H9 (cell line): ENCODE measurements at regions not wholly inside any gene's neighbourhood (a gene's known extent, or its start where the extent isn't known, plus 50 kb on each side); places are given as distances from the start of the nearest gene placed in this dataset.

Experiments
- DNase-seq: peaks from one replicate; pipeline ENCODE4 v3.0.0-alpha.2; 2017
- H2AFZ ChIP-seq: one replicate; pipeline ENCODE4 v1.6.1; 2013; ENCODE audit warnings: mild to moderate bottlenecking, low read length, control low read depth, moderate library complexity
- H2AK5ac ChIP-seq: 2 replicates; pipeline ENCODE4 v1.6.1; 2013; ENCODE audit warnings: low read length, control low read depth, mixed read lengths; ENCODE audit not compliant: insufficient read length
- H2BK120ac ChIP-seq: one replicate; pipeline ENCODE4 v1.6.1; 2013; ENCODE audit warnings: low read depth, mild to moderate bottlenecking, low read length, control low read depth, inconsistent platforms; ENCODE audit not compliant: poor library complexity, severe bottlenecking
- H2BK12ac ChIP-seq: 2 replicates; pipeline ENCODE4 v1.6.1; 2013; ENCODE audit warnings: low read length, control low read depth, mixed read lengths, low read depth; ENCODE audit not compliant: insufficient read length
- H2BK15ac ChIP-seq: 2 replicates; pipeline ENCODE4 v1.6.1; 2013; ENCODE audit warnings: low read depth, low read length, control low read depth
- H2BK20ac ChIP-seq: one replicate; pipeline ENCODE4 v1.6.1; 2013; ENCODE audit warnings: low read depth, mild to moderate bottlenecking, low read length, control low read depth, inconsistent platforms; ENCODE audit not compliant: poor library complexity, severe bottlenecking
- H2BK5ac ChIP-seq: 2 replicates; pipeline ENCODE4 v1.6.1; 2013; ENCODE audit warnings: low read length, control low read depth, mixed read lengths; ENCODE audit not compliant: insufficient read length
- H3K14ac ChIP-seq: 2 replicates; pipeline ENCODE4 v1.6.1; 2013; ENCODE audit warnings: low read length, control low read depth; ENCODE audit not compliant: insufficient read depth
- H3K18ac ChIP-seq: 2 replicates; pipeline ENCODE4 v1.6.1; 2013; ENCODE audit warnings: low read depth, mild to moderate bottlenecking, mixed read lengths, low read length, control low read depth; ENCODE audit not compliant: insufficient read length
- H3K23ac ChIP-seq: 2 replicates; pipeline ENCODE4 v1.6.1; 2013; ENCODE audit warnings: low read length, control low read depth, mixed read lengths, low read depth; ENCODE audit not compliant: insufficient read length
- H3K23me2 ChIP-seq: 2 replicates; pipeline ENCODE4 v1.6.1; 2013; ENCODE audit warnings: low read depth, mild to moderate bottlenecking, mixed read lengths, low read length, control low read depth; ENCODE audit not compliant: insufficient read length, poor library complexity, severe bottlenecking
- H3K27ac ChIP-seq: 2 replicates; pipeline ENCODE4 v1.5.1; 2013; ENCODE audit warnings: low read length, control low read depth, mixed read lengths, low read depth; ENCODE audit not compliant: insufficient read length
- H3K27me3 ChIP-seq: 2 replicates; pipeline ENCODE4 v1.6.1; 2013; ENCODE audit warnings: low read length, control low read depth, inconsistent platforms; ENCODE audit not compliant: insufficient read depth
- H3K4ac ChIP-seq: 2 replicates; pipeline ENCODE4 v1.6.1; 2013; ENCODE audit warnings: low read depth, mild to moderate bottlenecking, control low read depth, inconsistent platforms, low read length, moderate library complexity
- H3K4me1 ChIP-seq: 2 replicates; pipeline ENCODE4 v1.6.1; 2013; ENCODE audit warnings: low read length, control low read depth, inconsistent platforms; ENCODE audit not compliant: insufficient read depth
- H3K4me2 ChIP-seq: 2 replicates; pipeline ENCODE4 v1.6.1; 2013; ENCODE audit warnings: low read length, control low read depth, mixed read lengths; ENCODE audit not compliant: insufficient read length, insufficient read depth
- H3K56ac ChIP-seq: 2 replicates; pipeline ENCODE4 v1.6.1; 2013; ENCODE audit warnings: low read depth, mild to moderate bottlenecking, mixed read lengths, low read length, control low read depth; ENCODE audit not compliant: insufficient read length
- H3K79me1 ChIP-seq: 2 replicates; pipeline ENCODE4 v1.6.1; 2013; ENCODE audit warnings: low read depth, mild to moderate bottlenecking, moderate library complexity, low read length, control low read depth, inconsistent platforms; ENCODE audit not compliant: insufficient read depth, poor library complexity, severe bottlenecking
- H3K79me2 ChIP-seq: 2 replicates; pipeline ENCODE4 v1.6.1; 2013; ENCODE audit warnings: low read length, control low read depth, inconsistent platforms; ENCODE audit not compliant: insufficient read depth
- H3K9ac ChIP-seq: 2 replicates; pipeline ENCODE4 v1.6.1; 2013; ENCODE audit warnings: low read length, control low read depth, mixed read lengths; ENCODE audit not compliant: insufficient read length; ENCODE audit errors: extremely low read depth
- H3K9me3 ChIP-seq: one replicate; pipeline ENCODE4 v1.6.1; 2013; ENCODE audit warnings: low read depth, low read length, inconsistent platforms; ENCODE audit not compliant: control insufficient read depth
- H3T11ph ChIP-seq: one replicate; pipeline ENCODE4 v1.6.1; 2013; ENCODE audit warnings: mild to moderate bottlenecking, low read length, control low read depth, inconsistent platforms
- H4K20me1 ChIP-seq: one replicate; pipeline ENCODE4 v1.6.1; 2013; ENCODE audit not compliant: control insufficient read depth, insufficient read length, insufficient read depth
- H4K5ac ChIP-seq: 2 replicates; pipeline ENCODE4 v1.6.1; 2013; ENCODE audit warnings: low read depth, mild to moderate bottlenecking, mixed read lengths, low read length, control low read depth; ENCODE audit not compliant: insufficient read length
- H4K8ac ChIP-seq: replicated peaks from 2 replicates; pipeline ENCODE4 v1.6.1; 2013; ENCODE audit warnings: low read length, control low read depth, mixed read lengths, low read depth; ENCODE audit not compliant: insufficient read length
- H4K91ac ChIP-seq: 2 replicates; pipeline ENCODE4 v1.6.1; 2013; ENCODE audit warnings: low read depth, mild to moderate bottlenecking, moderate library complexity, mixed read lengths, low read length, control low read depth; ENCODE audit not compliant: insufficient read length
- H3K27ac Mint-ChIP-seq, 3 experiments: 2 replicates in 2 of 3; 3 replicates in 1 of 3; pipeline ENCODE4 v1.8.0; 2020 to 2021; ENCODE audit warnings: mixed read lengths in 3 of 3, mild to moderate bottlenecking in 1 of 3, moderate library complexity in 1 of 3
- H3K27me3 Mint-ChIP-seq: 2 replicates; pipeline ENCODE4 v1.8.0; 2021; ENCODE audit warnings: low read depth, mild to moderate bottlenecking, moderate library complexity, mixed read lengths
- H3K36me3 Mint-ChIP-seq, 3 experiments: 2 replicates in 2 of 3; 3 replicates in 1 of 3; pipeline ENCODE4 v1.8.0; 2020 to 2021; ENCODE audit warnings: low read depth in 3 of 3, mixed read lengths in 3 of 3; ENCODE audit not compliant: insufficient read depth in 1 of 3
- H3K4me1 Mint-ChIP-seq, 2 experiments: 2 replicates each; pipeline ENCODE4 v1.8.0; 2020; ENCODE audit warnings: mixed read lengths in 2 of 2
- H3K4me3 Mint-ChIP-seq, 2 experiments: 2 replicates in 1 of 2; 3 replicates in 1 of 2; pipeline ENCODE4 v1.8.0; 2020 to 2021; ENCODE audit warnings: mild to moderate bottlenecking in 2 of 2, mixed read lengths in 2 of 2, moderate library complexity in 1 of 2
- H3K9me3 Mint-ChIP-seq, 2 experiments: 2 replicates in 1 of 2; 3 replicates in 1 of 2; pipeline ENCODE4 v1.8.0; 2020; ENCODE audit warnings: mild to moderate bottlenecking in 2 of 2, mixed read lengths in 2 of 2, moderate library complexity in 1 of 2
- CTCF ChIP-seq: fragments of 200-600 bp; sonication (generic); conservative IDR thresholded peaks from 3 replicates; pipeline ENCODE4 v1.8.0; 2021; ENCODE audit warnings: antibody characterized with exemption, mild to moderate bottlenecking
- WGBS: extraction: QIAGEN DNeasy Blood & Tissue Kit; methylation state at CpG from one replicate; pipeline ENCODE4 v1.1.7; 2013; ENCODE audit warnings: missing lambda C conversion rate, low lambda C conversion rate, mixed read lengths; ENCODE audit not compliant: insufficient read length; ENCODE audit errors: extremely low coverage; 5-methylcytosine and 5-hydroxymethylcytosine counted together

- no peak overlapping the region for H3K4me3 Mint-ChIP-seq
- H3K27me3 Mint-ChIP-seq = no peaks in the 10 kb centered on the region
- Histone ChIP-seq H3K27ac (no peak overlapping the region), H3K23me2 (no peaks in the 10 kb centered on the region), H3K27me3 (no peaks in the 10 kb centered on the region), H3T11ph (no peak overlapping the region), H3K9ac (no peak overlapping the region), H3K56ac (no peak overlapping the region), H2BK15ac (no peak overlapping the region), H3K23ac (no peak overlapping the region), H2BK5ac (no peak overlapping the region), H4K5ac (no peak overlapping the region), H3K79me1 (no peaks in the 10 kb centered on the region), H3K4ac (no peak overlapping the region), H3K14ac (no peak overlapping the region), H3K9me3 (no peaks in the 10 kb centered on the region), H2BK120ac (no peak overlapping the region), H2BK20ac (no peak overlapping the region), H2AK5ac (no peak overlapping the region), H3K79me2 (no peaks in the 10 kb centered on the region), H4K91ac (no peak overlapping the region), H2BK12ac (no peak overlapping the region), H3K18ac (no peak overlapping the region), H2AFZ (no peak overlapping the region), H4K8ac (no peak overlapping the region), H4K20me1 (no peaks in the 10 kb centered on the region), H3K4me2 (no peak overlapping the region), H3K4me1 (no peaks in the 10 kb centered on the region)
- H3K27ac Mint-ChIP-seq = no peak overlapping the region
- DNase-seq = no peak
- H3K4me1 Mint-ChIP-seq = no peaks in the 10 kb centered on the region
- no peak for TF ChIP-seq CTCF
- no peaks in the 10 kb centered on the region for H3K36me3 Mint-ChIP-seq
- no peaks in the 10 kb centered on the region; a peak in 1 of 5 replicates for H3K9me3 Mint-ChIP-seq
- no CpG with 5 or more reads among the region's 4 CpGs for WGBS
These were observed 144.3 kb downstream of the MACIR start for GRCh38 chr5:103402851-103403250.
